Heart left ventricle (tissue), 16 donors: ENCODE measurements at regions not wholly inside any gene's neighbourhood (a gene's known extent, or its start where the extent isn't known, plus 50 kb on each side); places are given as distances from the start of the nearest gene placed in this dataset.

Source experiments
- ATAC-seq, 4 donors: fragments of 200-7000 bp; cut with Tn5 transposase; one replicate each; pipeline ENCODE4 v1.9.1; 2020 to 2022; ENCODE audit warnings: moderate library complexity in 4 of 4, mild to moderate bottlenecking in 3 of 4, moderate number of reproducible peaks in 1 of 4
- DNase-seq, 5 donors: peaks; one replicate each; pipeline ENCODE4 v3.0.0-alpha.2; 2020
- H3K27ac ChIP-seq, 12 donors: fragments of 200-600 bp; sonication (generic) in 4 of 12; one replicate each; pipeline versions ENCODE4 v1.5.0 to v1.8.0; 2016 to 2022; ENCODE audit warnings: mild to moderate bottlenecking in 2 of 12
- H3K27me3 ChIP-seq, 9 donors: fragments of 200-600 bp; sonication (generic) in 2 of 9; one replicate each; pipeline versions ENCODE4 v1.5.1 to v1.8.0; 2016 to 2022; ENCODE audit warnings: mild to moderate bottlenecking in 3 of 9
- H3K36me3 ChIP-seq, 9 donors: fragments of 200-600 bp; sonication (generic) in 2 of 9; one replicate each; pipeline versions ENCODE4 v1.5.0 to v1.8.0; 2018 to 2022; ENCODE audit warnings: mild to moderate bottlenecking in 2 of 9
- H3K4me1 ChIP-seq, 12 donors: fragments of 200-600 bp; sonication (generic) in 4 of 12; one replicate each; pipeline versions ENCODE4 v1.5.0 to v1.8.0; 2016 to 2022; ENCODE audit warnings: mild to moderate bottlenecking in 3 of 12
- H3K4me3 ChIP-seq, 12 donors: fragments of 200-600 bp; sonication (generic) in 4 of 12; one replicate each; pipeline versions ENCODE4 v1.5.0 to v1.8.0; 2017 to 2022; ENCODE audit warnings: mild to moderate bottlenecking in 9 of 12, moderate library complexity in 4 of 12
- H3K9me3 ChIP-seq, 12 donors: fragments of 200-600 bp; sonication (generic) in 4 of 12; one replicate each; pipeline versions ENCODE4 v1.5.0 to v1.8.0; 2016 to 2022; ENCODE audit warnings: mild to moderate bottlenecking in 1 of 12
- CTCF ChIP-seq, 12 donors: fragments of 200-600 bp; sonication (generic) in 4 of 12; IDR thresholded peaks; one replicate each; pipeline versions ENCODE4 v1.5.0 to v1.8.0; 2018 to 2022; ENCODE audit warnings: antibody characterized with exemption in 12 of 12, mild to moderate bottlenecking in 5 of 12
- POLR2A ChIP-seq, 2 donors: fragments of 450-650 bp; IDR thresholded peaks; one replicate each; pipeline ENCODE4 v1.6.1; 2017; ENCODE audit warnings: antibody characterized with exemption in 2 of 2, mild to moderate bottlenecking in 2 of 2, moderate library complexity in 2 of 2
- whole genome bisulfite sequencing, 4 donors: extraction: QIAGEN DNeasy Blood & Tissue Kit in 2 of 4; methylation state at CpG; one replicate each; pipeline versions ENCODE4 v1.1.5 to v1.1.7; 2013 to 2018; 5-methylcytosine and 5-hydroxymethylcytosine counted together
- intact Hi-C, 10 donors: fragments of 100-400 bp; cut with DNase I; formaldehyde crosslinking; loops; one replicate each; pipeline versions ENCODE4 v1.11.1 to v1.14.2; 2022
- donor health status: ischemic (EF 13 %, LVEDD 7.1; RV severe dilation, severe dysfunction).
- donor health status: healthy with polysubstance abuse.
- donor health status: DM: no; HTN: yes; CAD: no.
- donor health status: DM: no; HTN: no; CAD: no.
- donor health status: ischemic (EF 25% LVEDD 6.9; RV normal size, moderate dysfunction).
- donor health status: ischemic (EF 25% LVEDD 5.7; RV mildly dilated, moderate dysfunction).
- donor health status: healthy.
- donor health status: DM: yes; HTN: yes; CAD: no.
- donor health status: ischemic (EF 35%, LVEDD 5.7; RV mildly dilated, moderate dysfunction).
- donor health status: nonischemic (EF 11% LVEDD 7.7; RV severe dilation, severe dysfunction).
- donor health status: DM: yes; HTN: yes; CAD: no.
- donor health status: PGD.
- donor health status: ischemic (EF 29% LVEDD 5.4; RV normal size, mild dysfunction).
- donor health status: nonischemic (EF 23%, LVEDD 6.1; RV moderate dilation, normal function).

- WGBS, 4 donors = 75 to 80% (median 79%) methylated on average over 4 of the region's 4 CpGs
- Histone ChIP-seq H3K4me3 (no peak overlapping the region), H3K27ac (no peak overlapping the region), H3K27me3 (peaks cover 0 to 14% (median 0%) of the 10 kb centered on the region in 9 donors), H3K36me3 (no peaks in the 10 kb centered on the region), H3K4me1 (no peaks in the 10 kb centered on the region), H3K9me3 (peaks cover 0 to 5% (median 0%) of the 10 kb centered on the region in 12 donors)
- intact Hi-C loops = no loop called here
- no peak for DNase-seq
- no peak for TF ChIP-seq POLR2A (IDR thresholded peaks at IDR 0.05)
- TF ChIP-seq CTCF (IDR thresholded peaks at IDR 0.05) = no peak
- ATAC-seq = no peak
Observed at GRCh38 chr20:7392542-7393206, 547.6 kb downstream of the HAO1 start.

- no peak overlapping the region for H3K4me3 ChIP-seq
- DNase-seq (no peak), ATAC-seq (no peak)
- 39 to 54% (median 52%) methylated on average over 6 of the region's 6 CpGs for WGBS, 4 donors
- H3K36me3 ChIP-seq = no peaks in the 10 kb centered on the region
- H3K4me1 ChIP-seq = peaks cover 0 to 9% (median 0%) of the 10 kb centered on the region in 12 donors
- intact Hi-C loops = no loop called here
- no peak overlapping the region for H3K27ac ChIP-seq
- TF ChIP-seq CTCF (IDR thresholded peaks at IDR 0.05) (no peak), POLR2A (IDR thresholded peaks at IDR 0.05) (no peak)
- H3K9me3 ChIP-seq = peaks cover 0 to 6% (median 0%) of the 10 kb centered on the region in 12 donors
- H3K27me3 ChIP-seq = peaks cover 0 to 22% (median 0%) of the 10 kb centered on the region in 9 donors
Observed at GRCh38 chr20:7399114-7399513, 541.1 kb downstream of the HAO1 start.

GRCh38 chr20:7399575-7399974 is 540.7 kb downstream of the HAO1 start:
- no peak for DNase-seq
- Histone ChIP-seq H3K27me3 (peaks cover 0 to 22% (median 0%) of the 10 kb centered on the region in 9 donors), H3K4me1 (peaks cover 0 to 9% (median 0%) of the 10 kb centered on the region in 12 donors), H3K4me3 (no peak overlapping the region), H3K27ac (no peak overlapping the region), H3K9me3 (peaks cover 0 to 6% (median 0%) of the 10 kb centered on the region in 12 donors), H3K36me3 (no peaks in the 10 kb centered on the region)
- no peak for ATAC-seq
- intact Hi-C loops = no loop called here
- TF ChIP-seq CTCF (IDR thresholded peaks at IDR 0.05) (no peak), POLR2A (IDR thresholded peaks at IDR 0.05) (no peak)
- 4 to 14% (median 8%) methylated on average over 3 of the region's 3 CpGs for WGBS, 4 donors

GRCh38 chr20:7406671-7407070 is 533.6 kb downstream of the HAO1 start:
- WGBS, 4 donors = 78 to 94% (median 85%) methylated on average over 1 of the region's 1 CpG
- intact Hi-C loops = no loop called here
- Histone ChIP-seq H3K27ac (no peak overlapping the region), H3K36me3 (no peaks in the 10 kb centered on the region), H3K9me3 (no peaks in the 10 kb centered on the region), H3K4me3 (no peak overlapping the region), H3K27me3 (peaks cover 0 to 9% (median 0%) of the 10 kb centered on the region in 9 donors), H3K4me1 (no peaks in the 10 kb centered on the region)
- DNase-seq (no peak), ATAC-seq (no peak)
- TF ChIP-seq CTCF (IDR thresholded peaks at IDR 0.05) (no peak), POLR2A (IDR thresholded peaks at IDR 0.05) (no peak)
